NCI-H82 (cell line): ENCODE measurements at regions not wholly inside any gene's neighbourhood (a gene's known extent, or its start where the extent isn't known, plus 50 kb on each side); places are given as distances from the start of the nearest gene placed in this dataset.
A peak's percentile ranks its signal among the peaks of the same experiment; 100 is the strongest.

ENCODE experiments used
- DNase-seq: peaks from one replicate; lab custom pipeline; 2025; lab: John Stamatoyannopoulos, UW

GRCh38 chr12:84741692-84742091 lies 170.9 kb downstream of the SLC6A15 start:
- no peak for DNase-seq

- DNase-seq, result no peak
Measured at GRCh38 chr12:84741031-84741430, 171.6 kb downstream of the SLC6A15 start.

DNA sequence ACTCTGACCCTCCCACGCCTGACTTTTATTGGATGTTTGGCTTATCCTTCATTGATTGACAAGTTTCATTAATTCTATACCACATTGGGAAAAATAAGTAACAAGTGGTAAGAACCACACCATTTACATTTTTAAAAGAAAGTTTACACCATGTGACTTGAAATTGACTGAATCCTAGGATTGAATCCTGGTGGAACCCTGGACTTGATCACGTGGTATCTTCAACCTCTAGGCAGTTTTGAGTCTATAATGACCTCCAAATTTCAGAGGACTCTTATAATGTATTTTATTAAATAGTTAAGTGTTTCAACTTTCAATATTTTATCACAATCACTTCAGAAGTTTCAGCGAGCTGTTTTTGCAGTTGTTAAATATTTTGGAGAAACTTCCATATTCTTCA lies 172.0 kb downstream of the SLC6A15 start:
- no peak for DNase-seq

- DNase-seq, result no peak
Measured at GRCh38 chr12:84738481-84738972, 174.1 kb downstream of the SLC6A15 start.

DNA sequence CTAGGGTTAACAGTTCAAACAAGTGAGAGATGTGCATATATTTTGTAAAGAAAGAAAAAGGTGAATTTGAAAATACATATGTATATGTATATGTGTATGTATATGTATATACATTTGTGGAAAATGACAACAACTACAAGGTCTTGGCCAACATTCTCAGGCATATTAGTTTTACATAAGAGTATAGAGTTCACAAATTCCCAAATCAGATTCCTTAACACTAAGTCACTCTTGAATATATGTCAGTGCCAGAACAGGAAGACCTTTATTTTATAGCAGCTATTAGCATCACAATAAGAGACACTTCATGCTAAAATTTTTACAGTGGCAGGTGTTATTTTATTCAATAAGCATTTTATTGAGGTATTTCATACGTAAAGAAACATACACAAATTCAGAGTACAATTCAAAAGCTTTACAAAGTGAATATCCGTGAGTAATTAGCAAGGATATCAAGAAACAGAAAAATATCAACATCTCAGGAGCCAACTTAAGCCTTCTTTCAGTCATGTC lies 179.7 kb downstream of the SLC6A15 start:
- DNase-seq, result no peak

GRCh38 chr12:84730561-84731162 lies 181.9 kb downstream of the SLC6A15 start:
- peak; percentile 58 for DNase-seq

DNA sequence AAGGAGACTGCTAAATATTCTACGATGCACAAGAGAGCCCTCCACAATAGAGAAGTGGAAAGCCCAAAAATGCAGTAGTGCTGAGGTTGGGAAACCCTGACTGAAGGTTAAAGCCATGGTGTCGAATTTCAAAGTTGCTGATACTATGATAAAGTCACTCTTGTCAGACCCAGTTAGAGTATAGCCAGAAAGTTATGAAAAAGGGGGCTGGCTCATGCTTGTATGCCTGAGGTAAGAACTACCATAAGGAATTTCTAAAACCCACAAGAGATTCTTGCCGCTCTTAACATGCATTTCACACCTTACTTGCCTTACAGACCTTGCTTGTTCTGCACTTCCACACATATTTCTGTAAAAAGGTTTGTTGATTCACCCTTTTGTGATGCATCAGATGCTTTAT lies 184.6 kb downstream of the SLC6A15 start:
- DNase-seq, result no peak

DNA sequence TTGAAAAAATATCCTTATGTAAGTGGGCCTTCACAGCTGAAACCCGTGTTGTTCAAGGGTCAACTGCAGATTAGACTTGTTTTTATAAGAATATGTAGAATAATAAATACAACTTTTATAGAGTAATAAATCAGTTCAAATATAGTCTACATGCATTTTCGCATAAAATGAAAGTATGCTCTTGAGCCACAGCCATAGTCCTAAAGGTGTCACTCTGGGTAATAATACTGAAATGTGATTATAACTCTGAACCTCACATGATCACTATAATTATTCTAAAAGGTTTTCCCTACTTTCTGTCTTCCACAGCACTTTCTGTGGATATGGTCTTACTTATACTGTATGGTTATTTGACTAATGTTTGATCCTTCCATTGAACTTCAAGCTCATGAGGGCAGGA lies 185.8 kb downstream of the SLC6A15 start:
- DNase-seq, result no peak

GRCh38 chr12:84723988-84724387 lies 188.6 kb downstream of the SLC6A15 start:
- no peak for DNase-seq

GRCh38 chr12:84719997-84720396 lies 192.6 kb downstream of the SLC6A15 start:
- no peak for DNase-seq

DNA sequence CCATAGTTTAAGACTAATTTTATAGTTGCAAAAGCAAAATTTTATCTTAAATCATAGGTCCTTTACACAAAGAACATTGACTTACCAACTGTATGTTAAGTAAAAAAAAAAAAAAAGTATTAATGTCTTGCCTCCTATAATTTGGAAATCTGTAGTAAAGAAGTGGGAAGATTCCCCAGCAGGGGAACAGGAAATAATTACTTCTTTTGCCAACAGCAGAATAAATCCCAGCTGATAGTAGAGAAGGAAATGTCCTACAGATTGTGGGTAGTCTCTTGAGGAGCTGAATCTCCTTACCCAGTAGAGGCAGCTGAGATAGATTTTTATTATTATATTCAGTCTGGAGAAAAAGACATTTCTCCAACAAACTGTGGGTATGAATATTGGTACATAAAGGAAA lies 193.7 kb downstream of the SLC6A15 start:
- no peak for DNase-seq

DNA sequence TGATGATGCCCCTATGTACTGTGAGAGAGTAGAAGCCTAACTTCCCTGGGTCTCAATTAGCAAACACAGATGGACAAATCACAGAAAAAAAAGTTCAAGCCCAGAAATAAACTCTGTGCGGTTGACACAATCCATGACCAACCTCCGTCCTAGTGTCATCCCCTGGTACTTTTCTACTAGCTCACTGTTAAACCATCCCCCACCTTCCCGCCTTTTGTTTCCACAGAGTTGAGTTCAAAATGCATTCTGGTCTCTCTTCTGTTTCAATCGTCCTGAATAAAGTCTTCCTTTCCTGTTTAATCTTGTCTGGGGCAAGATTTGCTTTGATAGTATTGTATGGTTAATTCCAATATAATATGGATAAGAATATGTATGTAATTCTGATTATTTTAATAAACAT lies 199.9 kb downstream of the SLC6A15 start:
- DNase-seq, result no peak

DNA sequence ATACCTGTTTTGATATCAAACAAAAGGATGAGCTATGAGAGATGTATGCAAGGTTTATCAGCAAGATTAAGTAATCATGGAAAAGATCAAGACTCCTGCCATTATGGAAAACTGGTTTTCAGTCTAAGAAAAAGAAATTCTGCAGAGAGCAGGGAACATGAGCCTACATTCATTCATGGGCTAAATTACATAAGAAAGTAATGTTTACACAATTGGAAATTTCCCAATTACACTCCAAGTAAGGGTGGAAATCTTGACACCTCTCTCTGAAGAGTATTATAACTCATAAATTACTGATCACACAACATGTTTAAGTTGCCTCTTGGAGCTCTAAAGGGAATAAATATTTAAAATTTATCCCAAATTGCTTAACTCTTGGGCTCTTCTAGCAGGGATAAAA lies 206.2 kb downstream of the SLC6A15 start:
- DNase-seq, result no peak

GRCh38 chr12:84704856-84705255 lies 207.7 kb downstream of the SLC6A15 start:
- DNase-seq, result no peak

- DNase-seq, result no peak
Measured at GRCh38 chr12:84702001-84702400, 210.6 kb downstream of the SLC6A15 start.

DNA sequence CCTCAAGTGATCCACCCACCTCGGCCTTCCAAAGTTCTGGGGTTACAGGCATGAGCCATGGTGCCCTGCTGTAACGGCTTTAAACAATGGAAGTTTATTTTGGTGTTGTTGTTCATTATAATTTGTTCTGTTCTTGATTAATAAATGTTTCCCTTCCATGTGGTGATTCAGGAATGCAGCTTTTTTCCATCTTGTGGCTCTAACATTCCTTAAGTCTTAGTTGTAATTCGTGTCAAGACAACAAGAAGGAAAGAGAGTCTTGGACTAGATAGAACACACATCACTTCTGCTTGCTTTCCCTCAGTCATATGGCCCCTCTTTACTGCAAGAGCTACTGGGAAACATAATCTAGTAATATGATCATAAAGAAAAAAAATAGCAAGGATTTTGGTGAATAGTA lies 211.6 kb downstream of the SLC6A15 start:
- DNase-seq, result no peak

DNA sequence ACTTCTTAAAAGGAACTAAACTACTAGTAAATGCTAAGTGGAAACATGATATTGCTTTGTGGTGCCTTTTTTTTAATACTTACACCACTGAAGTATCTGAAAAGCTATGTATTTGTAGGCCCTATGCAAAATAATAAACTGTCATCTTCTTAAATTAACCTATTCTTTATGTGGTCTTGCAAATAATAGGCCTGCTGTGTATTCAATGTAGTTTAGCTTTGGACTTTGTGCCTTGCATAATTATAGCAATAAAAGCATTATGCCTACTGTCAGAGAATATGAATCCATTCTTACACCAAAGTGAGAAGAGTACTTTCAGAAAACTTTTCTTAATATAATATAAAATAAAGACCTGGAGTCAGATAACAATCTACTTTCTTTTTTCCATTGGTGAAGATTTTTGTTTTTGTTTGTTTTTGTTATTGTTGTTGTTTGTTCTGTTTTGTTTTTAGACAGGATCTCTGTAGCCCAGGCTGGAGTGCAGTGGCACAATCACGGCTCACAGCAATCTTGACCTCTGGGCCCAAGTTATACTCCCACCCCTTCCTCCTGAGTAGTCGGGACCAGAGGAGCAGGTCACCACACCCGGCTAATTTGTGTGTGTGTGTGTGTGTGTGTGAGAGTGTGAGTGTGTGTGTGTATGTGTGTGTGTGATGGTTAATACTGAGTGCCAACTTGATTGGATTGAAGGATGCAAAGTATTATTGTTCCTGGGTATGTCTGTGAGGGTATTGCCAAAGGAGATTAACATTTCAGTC lies 213.8 kb downstream of the SLC6A15 start:
- no peak for DNase-seq

- DNase-seq, result no peak
Measured at GRCh38 chr12:84696908-84697540, 215.6 kb downstream of the SLC6A15 start.

- DNase-seq, result no peak
Measured at GRCh38 chr12:84696281-84696680, 216.3 kb downstream of the SLC6A15 start.

- no peak for DNase-seq
Measured at GRCh38 chr12:84694116-84694515, 218.5 kb downstream of the SLC6A15 start.

GRCh38 chr12:84692071-84692470 lies 220.5 kb downstream of the SLC6A15 start:
- no peak for DNase-seq

DNA sequence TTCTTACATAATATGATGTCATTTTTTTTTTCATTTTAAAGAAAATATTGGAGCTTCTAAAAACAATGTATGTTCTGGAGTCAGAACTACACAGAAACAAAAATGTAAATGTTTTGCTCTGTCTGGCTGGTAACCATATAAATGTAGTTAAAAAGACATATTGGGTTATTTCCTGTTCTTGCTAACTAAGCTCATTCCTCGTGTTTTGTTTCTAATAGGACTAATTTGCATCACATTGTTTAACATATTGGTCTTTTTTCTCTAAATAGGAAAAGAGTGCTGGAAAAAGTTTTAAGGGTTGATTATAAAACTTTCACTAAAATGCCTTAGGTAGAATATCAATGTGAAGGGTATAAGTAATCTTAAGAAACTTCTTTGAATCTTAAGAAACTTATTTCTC lies 221.3 kb downstream of the SLC6A15 start:
- no peak for DNase-seq

DNA sequence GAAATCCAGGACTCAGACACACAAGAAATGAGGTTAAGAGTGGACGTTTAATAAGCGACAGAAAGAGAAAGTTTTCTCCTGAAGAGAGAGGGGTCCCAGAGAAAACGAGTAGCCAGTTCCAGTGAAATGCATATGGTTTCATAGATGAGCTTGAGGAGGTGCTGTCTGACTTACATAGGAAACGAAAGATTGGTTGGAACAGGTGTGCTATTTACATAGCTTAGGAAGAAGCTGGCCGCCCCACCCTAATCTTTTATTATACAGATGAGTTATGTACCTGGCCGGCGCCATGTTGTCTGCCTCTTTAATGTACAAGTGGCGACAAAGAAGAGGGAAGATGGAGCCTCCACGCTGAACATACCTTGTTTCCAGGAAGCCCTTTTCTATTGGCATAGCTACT lies 223.0 kb downstream of the SLC6A15 start:
- DNase-seq, result no peak
